ENCODE measurements at regions not wholly inside any gene's neighbourhood (a gene's known extent, or its start where the extent isn't known, plus 50 kb on each side); places are given as distances from the start of the nearest gene placed in this dataset.

- H3K9me3 ChIP-seq = no peaks in the 10 kb centered on the region
- H3K27ac ChIP-seq = no peak overlapping the region
- 88 to 94% methylated on average over 2 of the region's 2 CpGs for WGBS, 2 donors
- H3K27me3 ChIP-seq = no peaks in the 10 kb centered on the region
- H3K4me3 ChIP-seq = no peak overlapping the region
- no peaks in the 10 kb centered on the region for H3K36me3 ChIP-seq
- H3K4me1 ChIP-seq = peaks cover 0 to 5% (median 2%) of the 10 kb centered on the region in 4 donors
- DNase-seq (ENCODE audit: low spot score in 2 of 2) = no peak
- TF ChIP-seq EP300 (IDR thresholded peaks at IDR 0.05) (no peak), CTCF (IDR thresholded peaks at IDR 0.05) (no peak), POLR2A (IDR thresholded peaks at IDR 0.05) (no peak)
Measured at GRCh38 chr1:91122106-91122717, 100.4 kb upstream of the ZNF644 start.

GRCh38 chr1:91121366-91121765 lies 99.5 kb upstream of the ZNF644 start:
- H3K36me3 ChIP-seq = no peaks in the 10 kb centered on the region
- no peaks in the 10 kb centered on the region for H3K9me3 ChIP-seq
- TF ChIP-seq POLR2A (IDR thresholded peaks at IDR 0.05) (no peak), EP300 (IDR thresholded peaks at IDR 0.05) (no peak), CTCF (IDR thresholded peaks at IDR 0.05) (no peak)
- 56 to 71% methylated on average over 2 of the region's 2 CpGs for WGBS, 2 donors
- H3K27ac ChIP-seq = no peak overlapping the region
- H3K4me1 ChIP-seq = peaks cover 0 to 5% (median 2%) of the 10 kb centered on the region in 4 donors
- no peaks in the 10 kb centered on the region for H3K27me3 ChIP-seq
- no peak overlapping the region for H3K4me3 ChIP-seq
- DNase-seq (ENCODE audit: low spot score in 2 of 2) = no peak

GRCh38 chr1:91120936-91121335 lies 99.1 kb upstream of the ZNF644 start:
- whole genome bisulfite sequencing, 2 donors = 25 to 30% methylated on average over 1 of the region's 1 CpG
- no peak overlapping the region for H3K27ac ChIP-seq

GRCh38 chr1:91120421-91120820 lies 98.6 kb upstream of the ZNF644 start:
- no peak overlapping the region for H3K27ac ChIP-seq
- no peaks in the 10 kb centered on the region for H3K27me3 ChIP-seq
- H3K4me3 ChIP-seq = no peak overlapping the region
- no peak for TF ChIP-seq CTCF (IDR thresholded peaks at IDR 0.05)
- no peak for TF ChIP-seq POLR2A (IDR thresholded peaks at IDR 0.05)
- peak in 1 of 2 donors; percentile 35 for TF ChIP-seq EP300 (IDR thresholded peaks at IDR 0.05)
- no peaks in the 10 kb centered on the region for H3K36me3 ChIP-seq
- peak in 1 of 2 donors; percentile 32 for DNase-seq (ENCODE audit: low spot score in 2 of 2)
- WGBS, 2 donors = 78 to 81% methylated on average over 3 of the region's 3 CpGs
- H3K9me3 ChIP-seq = no peaks in the 10 kb centered on the region
- H3K4me1 ChIP-seq = peaks cover 0 to 5% (median 2%) of the 10 kb centered on the region in 4 donors

More at GRCh38 chr1:91120936-91121335, 99.1 kb upstream of the ZNF644 start:
- no peak overlapping the region for H3K4me3 ChIP-seq
- H3K27me3 ChIP-seq = no peaks in the 10 kb centered on the region
- TF ChIP-seq POLR2A (IDR thresholded peaks at IDR 0.05) (no peak), CTCF (IDR thresholded peaks at IDR 0.05) (no peak)
- DNase-seq (ENCODE audit: low spot score in 2 of 2) = no peak
- no peaks in the 10 kb centered on the region for H3K36me3 ChIP-seq
- H3K4me1 ChIP-seq = peaks cover 0 to 5% (median 2%) of the 10 kb centered on the region in 4 donors
- no peaks in the 10 kb centered on the region for H3K9me3 ChIP-seq

- TF ChIP-seq EP300 (IDR thresholded peaks at IDR 0.05) (no peak), POLR2A (IDR thresholded peaks at IDR 0.05) (no peak), CTCF (IDR thresholded peaks at IDR 0.05) (no peak)
- H3K36me3 ChIP-seq = no peaks in the 10 kb centered on the region
- no peak for DNase-seq (ENCODE audit: low spot score in 2 of 2)
- H3K9me3 ChIP-seq = peaks cover 0 to 5% (median 0%) of the 10 kb centered on the region in 4 donors
- no peaks in the 10 kb centered on the region for H3K27me3 ChIP-seq
- no peaks in the 10 kb centered on the region for H3K4me1 ChIP-seq
- H3K27ac ChIP-seq = no peak overlapping the region
- H3K4me3 ChIP-seq = no peak overlapping the region
Measured at GRCh38 chr1:91104712-91105111, 82.9 kb upstream of the ZNF644 start.
